Tibial artery (tissue), 4 donors: ENCODE measurements at regions not wholly inside any gene's neighbourhood (a gene's known extent, or its start where the extent isn't known, plus 50 kb on each side); places are given as distances from the start of the nearest gene placed in this dataset.

Experiments used
- DNase-seq, 2 donors: peaks; one replicate each; pipeline ENCODE4 v3.0.0-alpha.2; 2019
- H3K27ac ChIP-seq, 2 donors: fragments of 200-600 bp; sonication (generic) in 1 of 2; 1 replicate in 1 of 2; 2 replicates in 1 of 2; pipeline ENCODE4 v1.5.1; 2018 to 2019; ENCODE audit warnings: mild to moderate bottlenecking in 1 of 2
- H3K27me3 ChIP-seq, 2 donors: fragments of 200-600 bp; sonication (generic) in 1 of 2; one replicate each; pipeline versions ENCODE4 v1.5.1 to v1.6.0; 2016 to 2019
- H3K36me3 ChIP-seq, 3 donors: fragments of 200-600 bp; sonication (generic) in 2 of 3; one replicate each; pipeline ENCODE4 v1.5.1; 2016 to 2019; ENCODE audit warnings: mild to moderate bottlenecking in 2 of 3
- H3K4me1 ChIP-seq, 4 donors: fragments of 200-600 bp; sonication (generic) in 2 of 4; 1 replicate in 3 of 4; 2 replicates in 1 of 4; pipeline ENCODE4 v1.5.1; 2016 to 2019
- H3K4me3 ChIP-seq, 2 donors: fragments of 200-600 bp; sonication (generic) in 1 of 2; 1 replicate in 1 of 2; 2 replicates in 1 of 2; pipeline ENCODE4 v1.5.1; 2018 to 2019; ENCODE audit warnings: mild to moderate bottlenecking in 2 of 2
- H3K9me3 ChIP-seq, 3 donors: fragments of 200-600 bp; sonication (generic) in 1 of 3; one replicate each; pipeline ENCODE4 v1.5.1; 2016 to 2019
- intact Hi-C: fragments of 100-400 bp; cut with DNase I; formaldehyde crosslinking; loops from one replicate; pipeline ENCODE4 v1.15.0; 2023; ENCODE audit warnings: low total_unique reads
- TF ChIP-seq, protein P1 (sequence below), 2 experiments: fragments of 200-600 bp in 1 of 2; fragments of 450-650 bp in 1 of 2; IDR thresholded peaks; one replicate each; pipeline ENCODE4 v1.5.1; 2017 to 2019; ENCODE audit warnings: antibody characterized with exemption in 2 of 2, mild to moderate bottlenecking in 1 of 2, moderate library complexity in 1 of 2

DNA sequence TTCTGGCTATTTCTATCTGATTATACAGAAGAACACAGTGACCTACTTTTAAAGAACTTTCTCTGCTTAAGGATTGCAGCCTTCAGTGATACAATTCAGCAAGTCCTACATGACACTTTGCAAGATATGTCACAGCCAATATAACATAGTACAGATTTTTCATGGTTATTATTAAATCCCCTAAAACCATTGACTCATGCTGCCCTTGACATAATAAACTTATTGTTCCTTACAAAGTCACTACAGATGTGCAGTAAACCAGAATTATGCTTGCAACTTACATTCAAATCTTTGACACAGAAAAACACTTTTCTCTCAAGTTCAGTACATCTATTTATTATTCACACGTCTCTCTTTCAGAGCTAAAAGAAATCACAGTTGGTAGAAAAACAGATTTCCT lies 1136.3 kb upstream of the ACO1 start:
- no peak for DNase-seq
- TF ChIP-seq, protein P1, sequence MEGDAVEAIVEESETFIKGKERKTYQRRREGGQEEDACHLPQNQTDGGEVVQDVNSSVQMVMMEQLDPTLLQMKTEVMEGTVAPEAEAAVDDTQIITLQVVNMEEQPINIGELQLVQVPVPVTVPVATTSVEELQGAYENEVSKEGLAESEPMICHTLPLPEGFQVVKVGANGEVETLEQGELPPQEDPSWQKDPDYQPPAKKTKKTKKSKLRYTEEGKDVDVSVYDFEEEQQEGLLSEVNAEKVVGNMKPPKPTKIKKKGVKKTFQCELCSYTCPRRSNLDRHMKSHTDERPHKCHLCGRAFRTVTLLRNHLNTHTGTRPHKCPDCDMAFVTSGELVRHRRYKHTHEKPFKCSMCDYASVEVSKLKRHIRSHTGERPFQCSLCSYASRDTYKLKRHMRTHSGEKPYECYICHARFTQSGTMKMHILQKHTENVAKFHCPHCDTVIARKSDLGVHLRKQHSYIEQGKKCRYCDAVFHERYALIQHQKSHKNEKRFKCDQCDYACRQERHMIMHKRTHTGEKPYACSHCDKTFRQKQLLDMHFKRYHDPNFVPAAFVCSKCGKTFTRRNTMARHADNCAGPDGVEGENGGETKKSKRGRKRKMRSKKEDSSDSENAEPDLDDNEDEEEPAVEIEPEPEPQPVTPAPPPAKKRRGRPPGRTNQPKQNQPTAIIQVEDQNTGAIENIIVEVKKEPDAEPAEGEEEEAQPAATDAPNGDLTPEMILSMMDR (IDR thresholded peaks at IDR 0.05) = no peak
- H3K27ac ChIP-seq = no peak overlapping the region
- intact Hi-C loops = loop anchor here (5.0 kb wide), 1 partner anchor 146 kb away; no protein-coding TSS in a partner anchor
- no peaks in the 10 kb centered on the region for H3K27me3 ChIP-seq
- no peaks in the 10 kb centered on the region for H3K9me3 ChIP-seq
- no peaks in the 10 kb centered on the region for H3K36me3 ChIP-seq
- no peaks in the 10 kb centered on the region for H3K4me1 ChIP-seq
- no peak overlapping the region for H3K4me3 ChIP-seq

GRCh38 chr9:31251386-31251785 lies 1133.1 kb upstream of the ACO1 start:
- H3K36me3 ChIP-seq = no peaks in the 10 kb centered on the region
- TF ChIP-seq, protein P1 (IDR thresholded peaks at IDR 0.05) = no peak
- H3K27ac ChIP-seq = no peak overlapping the region
- no peak overlapping the region for H3K4me3 ChIP-seq
- no peaks in the 10 kb centered on the region for H3K4me1 ChIP-seq
- H3K27me3 ChIP-seq = no peaks in the 10 kb centered on the region
- intact Hi-C loops = no loop called here
- H3K9me3 ChIP-seq = no peaks in the 10 kb centered on the region
- DNase-seq = no peak

DNA sequence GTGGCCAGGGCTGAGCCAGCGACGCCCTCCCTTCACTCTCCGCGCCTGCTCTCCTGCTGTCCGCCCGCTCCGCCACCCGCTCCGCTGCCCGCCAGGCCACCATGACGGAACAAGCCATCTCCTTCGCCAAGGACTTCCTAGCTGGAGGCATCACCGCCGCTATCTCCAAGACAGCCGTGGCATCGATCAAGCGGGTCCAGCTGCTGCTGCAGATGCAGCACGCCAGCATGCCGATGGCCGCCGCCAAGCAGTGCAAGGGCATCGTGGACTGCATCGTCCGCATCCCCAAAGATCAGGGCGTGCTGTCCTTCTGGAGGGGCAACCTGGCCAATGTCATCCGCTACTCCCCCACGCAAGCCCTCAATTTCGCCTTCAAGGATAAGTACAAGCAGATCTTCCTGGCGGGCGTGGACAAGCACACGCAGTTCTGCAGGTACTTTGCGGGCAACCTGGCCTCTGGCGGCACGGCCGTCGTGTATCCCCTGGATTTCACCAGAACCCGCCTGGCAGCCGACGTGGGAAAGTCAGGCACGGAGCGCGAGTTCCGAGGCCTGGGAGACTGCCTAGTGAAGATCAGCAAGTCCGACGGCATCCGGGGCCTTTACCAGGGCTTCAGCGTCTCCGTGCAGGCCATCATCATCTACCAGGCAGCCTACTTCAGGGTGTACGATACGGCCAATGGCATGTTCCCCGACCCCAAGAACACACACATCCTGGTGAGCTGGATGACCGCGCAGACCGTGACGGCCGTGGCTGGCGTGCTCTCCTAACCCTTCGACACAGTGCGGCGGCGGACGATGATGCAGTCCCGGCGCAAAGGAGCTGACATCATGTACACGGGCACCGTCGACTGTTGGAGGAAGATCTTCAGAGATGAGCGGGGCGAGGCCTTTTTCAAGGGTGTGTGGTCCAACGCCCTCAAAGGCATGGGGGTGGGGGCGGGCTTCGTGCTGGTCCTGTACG lies 1130.4 kb upstream of the ACO1 start:
- no peaks in the 10 kb centered on the region for H3K4me1 ChIP-seq
- H3K36me3 ChIP-seq = no peaks in the 10 kb centered on the region
- no peaks in the 10 kb centered on the region for H3K9me3 ChIP-seq
- TF ChIP-seq, protein P1 (IDR thresholded peaks at IDR 0.05) = no peak
- DNase-seq = no peak
- H3K27me3 ChIP-seq = no peaks in the 10 kb centered on the region
- no peak overlapping the region for H3K4me3 ChIP-seq
- intact Hi-C loops = no loop called here
- H3K27ac ChIP-seq = no peak overlapping the region

DNA sequence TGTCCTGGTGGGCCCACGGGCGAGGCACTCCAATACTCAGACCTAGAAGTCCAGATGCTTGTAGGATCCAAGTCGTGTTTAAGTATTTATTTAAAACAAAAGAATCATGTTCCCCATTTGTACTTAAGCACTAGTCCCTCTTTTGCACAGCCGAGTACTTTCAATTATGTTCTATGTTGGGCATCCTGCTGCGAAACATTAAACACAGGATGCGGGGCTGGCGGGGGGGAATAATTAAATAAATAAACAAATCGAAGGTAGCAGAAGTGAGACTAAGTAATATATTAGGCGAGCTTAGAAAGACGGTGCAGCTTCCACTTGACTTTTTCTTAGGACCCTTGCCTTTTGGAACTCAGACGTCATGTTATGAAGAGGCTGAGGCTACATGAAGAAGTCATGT lies 1129.2 kb upstream of the ACO1 start:
- H3K36me3 ChIP-seq = no peaks in the 10 kb centered on the region
- TF ChIP-seq, protein P1 (IDR thresholded peaks at IDR 0.05) = no peak
- H3K27ac ChIP-seq = no peak overlapping the region
- H3K4me3 ChIP-seq = no peak overlapping the region
- no peaks in the 10 kb centered on the region for H3K27me3 ChIP-seq
- DNase-seq = no peak
- H3K4me1 ChIP-seq = no peaks in the 10 kb centered on the region
- no peaks in the 10 kb centered on the region for H3K9me3 ChIP-seq
- intact Hi-C loops = no loop called here

GRCh38 chr9:31259824-31260223 lies 1124.6 kb upstream of the ACO1 start:
- no peak for DNase-seq
- Histone ChIP-seq H3K36me3 (no peaks in the 10 kb centered on the region), H3K27me3 (no peaks in the 10 kb centered on the region), H3K27ac (no peak overlapping the region), H3K9me3 (no peaks in the 10 kb centered on the region), H3K4me3 (no peak overlapping the region), H3K4me1 (no peaks in the 10 kb centered on the region)
- TF ChIP-seq, protein P1 (IDR thresholded peaks at IDR 0.05) = no peak
- intact Hi-C loops = no loop called here
